Fibroblast of skin of scalp (primary cell): ENCODE measurements at regions not wholly inside any gene's neighbourhood (a gene's known extent, or its start where the extent isn't known, plus 50 kb on each side); places are given as distances from the start of the nearest gene placed in this dataset.

ENCODE experiments used
- DNase-seq: peaks from one replicate; pipeline ENCODE4 v3.0.0-alpha.2; 2013

DNA sequence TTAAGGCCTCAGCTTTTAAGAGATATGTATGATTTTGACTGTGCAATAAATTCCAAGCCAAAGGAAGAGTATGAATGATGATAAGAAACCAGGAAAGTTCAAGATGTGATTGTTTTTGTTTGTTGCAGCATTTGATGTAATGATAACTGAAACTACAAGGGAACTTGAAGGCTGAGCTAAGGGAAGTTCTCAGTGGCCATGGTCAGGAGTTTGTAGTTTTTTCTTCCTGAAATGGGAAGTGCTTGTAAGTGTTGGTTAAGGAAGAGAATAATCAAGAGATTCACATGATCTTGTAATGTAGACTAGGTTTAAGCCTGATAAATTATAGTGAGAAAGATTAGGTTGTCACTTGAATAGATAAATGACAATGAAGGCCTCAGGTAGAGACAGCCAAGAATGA, 53.4 kb downstream of the PTCHD4 start:
- no peak for DNase-seq

DNA sequence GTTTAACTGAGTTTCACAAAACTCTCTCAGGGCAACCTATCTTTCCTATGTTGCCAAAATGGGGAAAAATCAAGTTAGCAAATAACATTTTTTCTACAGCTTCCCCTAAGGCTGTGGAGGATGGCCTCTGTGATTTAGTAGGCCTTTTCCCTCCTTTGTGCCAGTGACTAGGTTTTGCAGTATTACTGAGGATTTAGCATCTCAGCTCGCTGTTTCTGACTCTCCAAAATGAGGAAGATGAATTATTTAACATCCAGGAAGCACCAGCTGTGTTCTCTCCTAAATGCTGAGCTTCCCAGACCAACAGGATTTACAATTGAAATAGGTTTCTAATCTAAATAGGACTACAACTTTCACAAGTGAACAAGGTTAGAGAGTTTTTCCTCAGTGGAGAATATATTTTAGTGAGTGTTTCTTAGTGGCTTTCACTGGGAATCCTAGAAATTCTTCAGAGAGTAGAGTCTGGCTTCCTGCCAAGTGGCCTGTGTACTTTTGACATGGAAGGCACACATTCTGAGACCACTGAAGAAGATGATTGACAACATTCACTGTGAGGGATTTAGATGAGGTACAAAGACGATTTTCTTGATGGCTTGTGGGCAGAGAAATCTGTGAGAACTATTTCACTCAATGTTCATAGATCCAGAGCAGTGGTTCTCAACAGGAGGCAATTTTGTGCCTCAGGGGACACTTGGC, 62.4 kb downstream of the PTCHD4 start:
- DNase-seq, result no peak

DNA sequence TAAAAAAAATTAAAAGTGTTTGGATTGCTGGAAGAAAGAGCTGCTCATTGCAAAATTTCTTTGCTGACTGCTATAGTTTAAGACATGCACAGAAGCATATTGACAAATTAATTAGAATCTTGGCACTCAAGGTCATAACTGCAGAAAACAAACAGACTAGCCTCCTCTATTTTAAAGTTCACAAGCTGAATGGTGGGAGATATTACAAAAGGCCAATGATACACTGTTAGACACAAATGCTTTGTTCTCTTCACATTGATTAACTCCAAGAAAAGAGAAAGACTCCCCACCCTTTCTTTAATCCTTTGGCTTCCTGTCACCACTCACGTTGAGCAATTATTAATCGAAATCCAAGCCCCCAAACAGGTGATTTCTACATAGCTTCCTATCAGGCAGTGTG, 69.1 kb downstream of the PTCHD4 start:
- no peak for DNase-seq

DNA sequence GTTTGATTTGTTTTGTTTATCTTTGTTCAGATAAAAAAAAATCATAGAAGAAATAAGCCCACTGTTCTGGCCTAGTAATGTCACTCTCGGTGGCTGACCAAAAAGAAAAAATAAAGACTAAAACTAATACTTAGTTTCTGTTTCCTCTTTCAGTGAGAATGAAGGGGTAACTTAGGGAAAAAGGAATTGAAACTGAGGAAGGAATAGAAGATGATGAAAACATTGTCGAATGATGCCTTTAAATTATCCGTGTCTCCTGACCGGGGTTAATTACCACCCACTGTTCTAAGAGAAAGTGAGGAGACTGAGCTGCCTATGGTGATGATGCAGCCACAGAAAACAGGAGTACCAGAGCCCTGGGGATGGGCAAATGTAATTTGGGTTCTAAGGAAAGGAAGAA, 73.1 kb downstream of the PTCHD4 start:
- DNase-seq, result no peak

DNA sequence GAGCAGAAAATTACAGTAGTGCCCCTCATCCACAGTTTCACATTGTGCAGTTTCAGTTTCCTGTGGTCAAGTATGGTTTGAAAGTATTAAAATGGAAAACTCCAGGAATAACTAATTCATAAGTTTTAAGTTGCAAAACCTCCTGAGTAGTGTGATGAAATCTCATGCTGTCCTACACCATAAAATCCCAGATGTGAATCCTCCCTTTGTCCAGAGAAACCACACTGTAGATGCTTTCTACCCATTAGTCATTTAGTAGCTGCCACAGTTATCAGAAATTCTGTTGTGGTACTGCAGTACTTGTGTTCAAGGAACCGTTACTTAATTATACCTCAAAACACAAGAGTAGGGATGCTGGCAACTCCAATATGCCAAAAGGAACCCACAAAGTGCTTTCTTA, 74.7 kb downstream of the PTCHD4 start:
- DNase-seq, result peak; percentile 36

DNA sequence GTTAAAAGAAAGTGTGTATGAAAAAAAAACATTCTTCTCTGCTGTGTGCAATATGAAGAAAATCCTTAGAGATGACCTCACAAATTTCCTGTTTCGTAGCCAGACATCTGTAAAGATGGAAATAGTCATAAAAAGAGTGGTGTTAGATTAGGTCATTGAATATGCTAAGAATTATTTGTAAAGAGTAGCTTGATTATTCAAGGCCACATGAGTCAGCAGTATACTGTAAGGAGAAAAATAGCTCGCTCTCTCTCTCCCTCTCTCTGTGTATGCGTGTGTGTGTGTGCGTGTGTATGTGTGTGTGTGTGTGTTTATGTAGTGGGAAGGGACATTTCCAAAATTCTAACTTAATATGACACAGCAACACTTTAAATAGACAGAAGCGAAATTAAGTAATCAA, 78.8 kb downstream of the PTCHD4 start:
- DNase-seq, result peak; percentile 65

DNA sequence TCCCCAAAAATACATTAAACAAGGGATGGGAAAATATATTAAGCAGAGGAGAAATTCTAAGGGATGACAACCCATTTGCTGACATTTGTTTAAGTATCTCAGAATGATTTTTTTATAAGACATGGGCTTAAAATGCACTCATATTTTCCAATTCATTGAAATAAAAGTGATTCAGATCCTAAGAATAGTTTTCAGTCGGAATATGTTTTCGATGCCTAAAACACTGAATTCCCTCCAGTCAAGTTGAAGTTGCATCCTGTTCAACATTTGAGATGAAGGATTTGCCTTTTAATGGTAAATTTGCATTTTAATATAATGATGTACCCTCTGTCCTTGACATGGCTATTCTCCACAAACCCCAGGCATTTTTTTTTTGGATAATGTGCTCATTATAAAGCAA, 79.3 kb downstream of the PTCHD4 start:
- no peak for DNase-seq

DNA sequence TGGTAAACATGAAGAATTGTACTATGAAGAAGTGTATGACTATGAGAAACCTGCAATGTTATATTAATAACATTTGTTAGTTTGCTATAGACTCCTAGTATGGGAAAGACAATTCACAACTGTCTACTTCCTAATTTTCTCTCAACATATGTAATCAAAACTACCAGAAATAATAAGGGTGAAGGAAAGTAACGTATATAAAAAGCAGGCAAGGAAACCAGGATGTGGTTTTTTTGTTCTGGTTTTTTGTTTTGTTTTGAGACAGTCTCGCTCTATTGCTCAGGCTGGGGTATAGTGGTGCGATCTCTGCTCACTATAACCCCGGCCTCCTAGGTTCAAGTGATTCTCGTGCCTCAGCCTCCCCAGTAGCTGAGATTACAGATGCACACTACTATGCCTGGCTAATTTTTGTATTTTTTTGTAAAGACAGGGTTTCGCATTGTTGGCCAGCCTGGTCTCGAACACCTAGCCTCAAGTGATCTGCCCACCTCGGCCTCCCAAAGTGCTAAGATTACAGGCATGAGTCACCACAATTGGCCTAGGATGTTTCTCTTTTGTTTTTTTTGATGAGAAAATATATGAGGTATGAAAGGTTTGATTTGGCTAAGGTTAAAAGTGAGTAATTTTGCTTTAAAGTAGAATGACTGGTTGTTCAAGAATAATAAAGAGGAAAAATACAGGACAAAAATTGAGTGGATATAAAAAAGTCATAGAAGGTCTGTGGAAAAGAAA, 83.1 kb downstream of the PTCHD4 start:
- no peak for DNase-seq

DNA sequence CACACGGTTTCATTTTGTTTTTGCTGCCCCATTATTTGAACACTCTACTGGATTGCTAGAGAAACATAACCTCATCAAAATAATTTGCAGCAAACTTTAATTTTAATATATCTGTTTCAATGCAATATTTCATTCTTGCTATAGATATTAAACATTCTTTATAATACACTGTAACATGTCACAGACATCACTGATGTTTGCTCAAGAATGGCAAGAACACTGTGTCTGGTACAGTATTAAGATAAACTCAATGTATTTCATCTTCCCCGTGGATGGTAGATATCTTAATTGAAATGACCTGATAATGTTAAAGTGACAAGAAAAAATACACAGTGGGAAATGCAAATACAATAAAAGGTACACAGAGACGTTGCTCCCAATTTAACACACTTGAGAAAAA, 86.0 kb downstream of the PTCHD4 start:
- no peak for DNase-seq

DNA sequence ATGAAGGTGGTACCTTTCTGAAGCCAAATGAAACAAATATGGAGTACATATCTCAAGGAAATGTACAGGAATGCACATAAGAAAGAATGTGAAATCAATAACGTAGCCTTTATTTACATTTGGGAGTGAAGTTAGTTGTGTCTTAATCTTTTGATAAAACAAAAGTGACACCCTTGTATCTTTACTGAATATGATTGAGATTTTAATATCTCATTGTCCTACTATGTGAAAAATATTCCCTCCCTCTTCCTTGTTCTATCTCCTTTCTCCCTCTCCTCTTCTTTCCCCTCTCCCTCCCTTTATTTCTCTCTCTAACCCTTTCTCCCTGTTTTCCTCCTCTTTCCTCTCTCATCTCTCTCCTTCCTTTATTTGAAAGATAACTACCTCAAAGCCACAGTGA, 89.1 kb downstream of the PTCHD4 start:
- no peak for DNase-seq

DNA sequence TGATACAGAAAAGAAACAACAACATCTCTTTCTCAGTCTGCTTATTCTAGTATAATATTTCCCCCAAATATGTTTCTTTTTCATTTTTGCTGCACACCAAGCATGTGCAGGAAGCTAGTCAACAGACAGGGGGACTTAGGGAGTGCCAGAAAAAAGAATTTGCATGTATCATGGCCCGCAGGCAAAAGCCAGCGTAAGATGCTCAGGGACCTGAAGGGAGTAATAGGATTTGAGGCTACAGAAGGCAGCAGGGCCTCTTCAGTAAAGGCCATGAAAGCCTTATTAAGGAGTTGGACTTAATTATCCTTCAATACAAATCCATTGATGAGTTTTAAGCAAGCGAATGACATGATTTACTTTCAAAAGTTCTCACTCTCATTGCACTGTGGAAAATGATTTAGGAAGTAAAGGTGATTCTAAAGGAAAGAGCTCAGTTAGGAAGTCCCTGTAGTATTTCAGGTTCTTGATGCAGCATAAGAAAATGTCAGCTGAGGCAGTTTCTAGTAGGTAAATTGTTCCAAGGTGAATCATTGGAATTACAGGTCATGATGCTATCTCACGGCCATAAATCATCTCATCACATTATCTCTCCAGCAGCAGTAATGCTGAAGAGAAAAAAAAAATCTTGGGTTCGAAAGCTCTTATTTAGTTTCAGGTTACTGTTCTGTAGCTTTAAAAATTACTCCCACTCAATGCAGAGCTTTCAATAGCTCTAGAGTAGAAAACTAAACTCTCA, 94.8 kb downstream of the PTCHD4 start:
- DNase-seq, result no peak

DNA sequence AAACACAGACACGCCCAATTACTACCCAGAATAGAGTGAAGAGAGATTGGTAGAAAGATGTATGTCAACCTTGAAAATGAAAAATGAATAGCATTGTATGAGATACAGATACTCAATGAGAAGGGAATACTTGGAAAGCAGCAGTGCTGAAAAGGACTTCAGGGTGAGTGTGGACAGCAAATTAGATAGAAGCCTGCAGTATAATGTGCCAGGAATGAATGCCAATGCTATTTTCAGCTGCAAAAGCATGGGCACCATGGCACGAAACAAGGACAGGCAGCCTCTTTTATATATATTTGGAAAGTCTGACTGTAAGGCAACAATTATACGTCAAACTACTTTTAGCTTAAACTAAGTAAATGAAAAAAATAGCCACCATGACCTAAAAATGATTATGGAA, 118.2 kb downstream of the PTCHD4 start:
- DNase-seq, result no peak

DNA sequence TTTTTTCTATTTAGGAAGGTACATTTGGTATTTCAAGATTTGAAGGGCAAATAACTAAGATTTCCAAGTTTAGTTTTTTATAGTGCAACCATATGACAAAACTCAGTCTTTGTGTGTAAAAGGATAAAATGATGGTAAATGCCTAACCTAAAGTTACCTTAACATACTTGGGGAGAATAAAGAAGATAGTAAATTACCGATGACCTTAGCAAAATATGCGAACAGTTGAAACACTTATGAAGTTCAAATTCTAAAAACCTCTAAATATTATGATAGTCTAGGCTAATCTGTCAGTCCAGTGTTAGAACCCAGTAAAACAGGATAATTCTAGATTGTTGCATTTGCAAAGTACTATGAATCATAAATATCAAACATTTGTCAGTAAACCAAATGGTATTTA, 127.5 kb downstream of the PTCHD4 start:
- no peak for DNase-seq

DNA sequence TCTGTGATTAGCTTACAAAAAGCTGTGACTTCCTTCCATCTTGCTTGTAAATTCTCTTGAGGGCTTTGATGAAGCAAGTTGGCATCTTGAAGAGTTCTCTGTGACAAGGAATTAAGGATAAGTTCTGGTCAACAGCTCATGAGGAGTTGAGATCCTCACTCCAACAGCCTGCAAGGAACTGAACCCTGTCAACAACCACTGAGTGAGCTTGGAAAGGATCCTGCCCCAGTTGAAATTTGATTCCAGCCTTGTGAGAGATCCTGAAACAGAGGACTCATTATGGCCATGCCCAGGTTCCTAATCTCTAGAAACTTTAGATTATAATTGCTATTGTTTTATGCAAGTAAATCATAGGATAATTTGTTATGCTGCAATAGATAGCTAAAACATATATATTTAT, 133.7 kb downstream of the PTCHD4 start:
- DNase-seq, result no peak

DNA sequence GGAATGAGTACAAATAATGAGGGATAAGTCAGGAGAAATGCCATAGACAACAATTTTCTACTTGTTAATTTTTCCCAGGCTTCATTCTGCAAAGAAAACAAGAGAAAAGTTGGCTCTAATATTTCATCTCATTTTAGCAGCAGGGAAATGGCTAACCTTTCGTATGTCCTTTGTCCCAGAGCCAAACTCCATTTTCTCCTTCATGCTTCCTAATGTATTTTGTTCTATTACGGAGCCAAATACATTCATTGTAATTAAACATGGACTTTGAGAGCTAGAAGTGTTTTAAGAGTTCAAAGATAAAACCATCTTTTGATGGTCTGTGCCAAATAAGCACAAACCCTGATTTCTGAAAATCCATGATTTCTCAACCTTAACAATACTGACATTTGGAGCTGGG, 136.9 kb downstream of the PTCHD4 start:
- no peak for DNase-seq

DNA sequence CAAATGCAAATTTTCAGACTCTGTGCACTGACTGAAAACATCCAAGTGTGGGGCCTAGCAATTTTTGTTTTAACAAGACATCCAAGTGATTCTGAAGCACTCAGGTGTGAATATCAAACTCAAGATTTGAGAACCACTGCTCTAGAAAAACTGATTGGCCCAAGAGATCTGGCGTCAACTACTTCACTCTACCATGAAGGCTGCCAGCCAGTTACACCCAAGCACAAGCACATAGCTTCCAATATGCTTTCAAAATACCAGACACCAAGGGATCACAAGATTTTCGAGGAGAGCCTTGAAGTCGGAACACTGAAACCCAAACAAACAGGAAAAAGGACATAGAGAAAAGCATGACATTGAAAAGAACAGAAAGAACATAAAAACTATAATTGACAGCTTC, 140.2 kb downstream of the PTCHD4 start:
- DNase-seq, result no peak

DNA sequence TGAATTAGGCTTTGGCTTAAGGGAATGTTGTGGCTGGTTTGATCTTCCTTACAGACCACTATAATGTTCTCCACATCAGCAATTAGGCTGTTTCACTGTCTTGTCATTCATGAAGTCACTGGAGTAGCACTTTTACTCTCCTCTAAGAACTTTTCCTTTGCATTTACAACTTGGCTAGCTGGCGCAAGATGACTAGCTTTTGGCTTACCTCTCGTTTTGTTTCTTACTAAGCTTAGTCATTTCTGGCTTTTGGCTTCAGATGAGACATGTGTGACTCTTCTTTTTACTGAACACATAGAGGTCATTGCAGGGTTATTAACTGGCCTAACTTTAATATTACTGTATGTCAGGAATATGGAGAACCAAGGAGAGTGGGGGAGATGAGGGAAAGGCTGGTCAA, 143.2 kb downstream of the PTCHD4 start:
- no peak for DNase-seq

DNA sequence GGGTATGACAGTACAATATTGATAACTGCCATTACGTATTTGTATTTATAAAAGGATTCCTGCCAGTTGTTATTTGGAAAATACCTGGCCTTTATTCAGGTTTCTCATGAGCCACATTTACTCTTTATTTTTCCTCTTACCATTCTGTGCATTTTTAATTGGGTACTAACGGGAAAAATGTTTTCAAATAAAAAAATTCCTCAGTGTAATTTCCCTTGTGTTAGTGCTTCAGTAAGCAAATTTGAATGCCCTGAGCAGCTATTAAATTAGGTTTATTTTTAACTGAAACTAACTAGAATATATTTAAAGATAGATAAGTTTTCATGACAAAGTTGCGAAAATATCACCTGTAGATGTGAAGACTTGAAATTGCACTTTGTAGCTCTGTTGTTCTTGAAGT, 146.0 kb downstream of the PTCHD4 start:
- DNase-seq, result no peak

DNA sequence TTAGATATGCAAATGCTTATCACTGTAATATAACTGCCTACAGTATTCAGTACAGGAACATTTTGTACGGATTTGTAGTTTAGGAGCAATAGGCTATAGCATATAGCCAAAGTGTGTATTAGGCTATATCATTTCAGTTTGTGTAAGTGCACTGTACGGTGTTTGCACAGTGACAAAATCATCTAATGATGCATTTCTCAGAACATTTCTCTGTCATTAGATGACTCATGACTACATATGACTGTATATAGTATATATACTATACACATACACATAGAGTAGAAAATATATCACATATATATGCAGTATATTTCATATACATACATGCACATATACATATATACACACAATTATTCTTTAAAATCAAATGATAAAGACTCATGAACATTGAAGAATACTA, 158.4 kb downstream of the PTCHD4 start:
- DNase-seq, result no peak

DNA sequence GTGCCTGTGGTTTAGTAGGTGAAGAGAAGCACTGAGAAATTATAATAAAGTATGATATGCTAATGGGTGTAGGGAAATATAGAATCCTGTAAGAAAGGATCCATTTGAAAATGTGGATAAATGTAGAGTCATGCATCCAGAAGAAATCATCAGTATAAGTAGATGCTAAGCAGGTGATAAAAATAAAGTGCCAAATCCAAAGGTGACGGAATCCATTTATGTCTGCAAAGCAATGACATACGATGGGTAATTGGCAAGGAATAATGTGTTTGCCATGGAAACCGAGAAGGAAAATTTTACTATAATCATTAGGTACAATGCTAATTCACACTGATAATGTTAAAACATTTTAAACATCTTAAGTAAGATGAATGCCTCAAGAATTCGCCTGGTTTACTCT, 163.0 kb downstream of the OPN5 start:
- no peak for DNase-seq

DNA sequence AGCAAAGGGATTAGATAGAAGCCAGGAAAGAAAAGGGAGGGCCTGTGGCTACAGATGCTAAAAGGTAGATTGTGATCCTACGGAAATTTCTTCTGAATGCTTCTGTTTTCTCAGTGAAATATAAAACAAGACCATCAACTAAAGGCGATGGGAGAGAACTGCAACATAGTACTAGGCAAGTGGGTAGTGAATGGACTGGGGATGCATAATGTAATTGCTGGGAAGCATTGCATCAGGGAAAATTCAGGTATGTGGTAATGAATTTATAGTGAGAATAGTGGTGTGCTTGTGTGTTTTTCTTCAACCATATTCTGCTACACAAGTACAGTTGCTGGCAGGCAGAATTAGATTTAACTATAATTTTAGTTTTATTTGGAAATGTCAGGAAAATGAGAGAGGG, 156.6 kb downstream of the OPN5 start:
- DNase-seq, result no peak

DNA sequence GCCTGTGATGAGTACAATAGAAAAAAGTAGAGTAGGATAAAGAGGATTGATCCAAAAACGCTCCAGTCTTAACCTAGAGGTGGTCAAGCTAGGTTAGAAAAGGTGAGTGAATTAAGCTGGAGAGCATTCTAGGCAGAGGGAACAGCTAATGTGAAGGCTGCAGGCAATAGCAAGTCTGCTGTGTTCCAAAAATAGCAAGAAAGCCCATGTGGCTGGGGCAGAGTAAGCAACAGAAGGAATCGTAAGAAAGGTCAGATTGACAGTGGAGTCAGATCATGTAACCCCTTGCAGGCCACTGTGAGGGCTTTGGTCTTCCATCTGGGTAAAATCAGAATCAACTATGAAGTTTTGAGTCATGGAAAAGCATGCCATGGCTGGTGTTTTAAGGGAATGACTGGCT, 155.0 kb downstream of the OPN5 start:
- no peak for DNase-seq

DNA sequence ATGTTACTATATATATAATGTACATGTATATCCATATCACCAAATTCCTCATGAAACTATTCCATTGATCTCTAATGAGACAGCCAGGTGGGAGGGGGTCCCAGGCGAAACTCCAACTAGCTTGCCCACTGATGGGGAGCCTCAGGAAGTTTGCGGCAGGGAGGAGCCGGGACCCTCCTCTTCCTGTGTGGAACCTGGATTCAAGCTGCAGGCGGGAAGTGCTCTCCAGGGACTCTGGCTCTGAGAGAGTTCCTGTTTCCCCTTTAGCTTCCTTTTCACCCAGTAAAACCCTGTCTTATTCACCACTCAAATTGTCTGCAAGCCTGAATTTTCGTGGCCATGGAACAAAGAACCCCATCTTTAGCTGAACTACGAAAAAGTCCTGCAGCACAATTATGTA, 152.2 kb downstream of the OPN5 start:
- no peak for DNase-seq

DNA sequence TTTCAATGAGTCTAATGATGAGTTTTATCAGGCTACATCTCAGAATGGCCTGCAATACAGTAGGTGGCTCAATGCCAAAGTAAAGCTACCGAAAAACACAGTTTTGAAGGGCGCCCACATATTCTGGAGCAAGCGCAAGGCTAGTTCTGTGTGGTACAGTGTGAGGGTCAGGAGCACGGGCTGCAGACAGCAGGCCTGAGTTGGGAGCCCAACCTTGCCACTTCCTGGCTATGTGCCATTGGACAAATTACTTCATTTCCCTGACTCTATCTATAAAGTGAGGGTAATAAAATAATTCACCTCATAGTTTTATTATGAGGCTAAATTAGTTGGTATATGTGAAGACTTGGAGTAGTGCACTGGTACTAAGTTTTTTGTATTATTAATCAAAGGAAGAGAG, 150.7 kb downstream of the OPN5 start:
- DNase-seq, result no peak
